ENCODE measurements at regions not wholly inside any gene's neighbourhood (a gene's known extent, or its start where the extent isn't known, plus 50 kb on each side); places are given as distances from the start of the nearest gene placed in this dataset.

DNA sequence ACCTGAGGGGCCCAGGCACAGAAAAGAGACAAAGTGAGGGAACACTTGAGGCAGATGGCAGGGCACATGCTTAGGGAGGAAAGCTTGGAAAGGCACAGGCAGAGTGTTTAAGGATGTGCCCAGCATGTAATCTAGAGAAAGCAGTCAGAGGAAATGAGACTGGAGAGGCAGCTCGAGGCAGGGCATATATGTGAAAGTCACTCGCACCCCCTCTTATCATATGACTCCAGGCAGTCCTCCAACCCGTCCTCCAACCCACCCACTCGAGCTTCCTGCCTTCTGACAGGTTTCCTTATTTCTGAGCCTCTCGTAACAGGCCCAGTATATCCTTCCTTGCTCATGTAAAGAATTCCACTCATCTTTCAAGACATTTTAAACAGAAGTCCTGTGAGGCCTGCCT lies 294.0 kb downstream of the SOX2 start:
- H3K4me3 ChIP-seq (ENCODE audit: low read length) = no peak overlapping the region
- H3F3A ChIP-seq (ENCODE audit: control insufficient read depth, insufficient read depth) = no peaks in the 10 kb centered on the region
- TF ChIP-seq EZH2phosphoT487 (IDR thresholded peaks at IDR 0.05; ENCODE audit: borderline replicate concordance, low read length) = no peak
- TF ChIP-seq, protein P1, sequence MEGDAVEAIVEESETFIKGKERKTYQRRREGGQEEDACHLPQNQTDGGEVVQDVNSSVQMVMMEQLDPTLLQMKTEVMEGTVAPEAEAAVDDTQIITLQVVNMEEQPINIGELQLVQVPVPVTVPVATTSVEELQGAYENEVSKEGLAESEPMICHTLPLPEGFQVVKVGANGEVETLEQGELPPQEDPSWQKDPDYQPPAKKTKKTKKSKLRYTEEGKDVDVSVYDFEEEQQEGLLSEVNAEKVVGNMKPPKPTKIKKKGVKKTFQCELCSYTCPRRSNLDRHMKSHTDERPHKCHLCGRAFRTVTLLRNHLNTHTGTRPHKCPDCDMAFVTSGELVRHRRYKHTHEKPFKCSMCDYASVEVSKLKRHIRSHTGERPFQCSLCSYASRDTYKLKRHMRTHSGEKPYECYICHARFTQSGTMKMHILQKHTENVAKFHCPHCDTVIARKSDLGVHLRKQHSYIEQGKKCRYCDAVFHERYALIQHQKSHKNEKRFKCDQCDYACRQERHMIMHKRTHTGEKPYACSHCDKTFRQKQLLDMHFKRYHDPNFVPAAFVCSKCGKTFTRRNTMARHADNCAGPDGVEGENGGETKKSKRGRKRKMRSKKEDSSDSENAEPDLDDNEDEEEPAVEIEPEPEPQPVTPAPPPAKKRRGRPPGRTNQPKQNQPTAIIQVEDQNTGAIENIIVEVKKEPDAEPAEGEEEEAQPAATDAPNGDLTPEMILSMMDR (IDR thresholded peaks at IDR 0.05; ENCODE audit: low read depth, low read length, poor library complexity, severe bottlenecking) = no peak
- H3K4me1 ChIP-seq (ENCODE audit: control insufficient read depth, low read length) = no peaks in the 10 kb centered on the region
- no peaks in the 10 kb centered on the region for H4K20me1 ChIP-seq (ENCODE audit: control insufficient read depth, insufficient read depth, low read depth, low read length)
- no peak overlapping the region for H3K4me2 ChIP-seq (ENCODE audit: low read length)
- H3K36me3 ChIP-seq (ENCODE audit: control insufficient read depth, low read length) = no peaks in the 10 kb centered on the region
- no peaks in the 10 kb centered on the region for H3K27me3 ChIP-seq (ENCODE audit: control insufficient read depth, low read length)
- no peaks in the 10 kb centered on the region for H3K9me3 ChIP-seq (ENCODE audit: control insufficient read depth, insufficient read depth, low read length)
- H3K27ac ChIP-seq (ENCODE audit: low read depth, low read length) = no peak overlapping the region
- H3K9me2 ChIP-seq (replicated peaks; ENCODE audit: control insufficient read depth, low read length) = no peaks in the 10 kb centered on the region
- no peaks in the 10 kb centered on the region for H3K79me2 ChIP-seq (ENCODE audit: control insufficient read depth, low read length)

DNA sequence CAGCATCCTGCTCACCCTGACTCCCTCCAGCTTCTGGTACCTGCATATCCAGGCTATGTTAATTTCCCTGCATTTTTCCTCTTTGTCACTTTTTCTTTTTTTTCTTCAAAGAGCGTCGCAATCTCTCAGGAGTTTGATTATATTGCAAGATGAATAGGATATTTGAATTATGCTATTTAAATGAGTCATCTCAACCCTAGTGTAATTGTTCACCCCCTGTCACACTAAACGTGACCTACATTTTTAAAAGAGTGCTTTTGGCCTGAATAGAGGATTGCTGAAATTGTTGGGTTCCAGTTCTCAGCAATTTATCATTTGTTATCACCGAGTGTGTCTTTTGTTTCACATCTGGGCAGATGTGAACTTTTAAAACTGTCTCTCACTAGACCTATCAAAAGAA lies 294.7 kb downstream of the SOX2 start:
- no peaks in the 10 kb centered on the region for H3K9me3 ChIP-seq (ENCODE audit: control insufficient read depth, insufficient read depth, low read length)
- no peaks in the 10 kb centered on the region for H3K4me1 ChIP-seq (ENCODE audit: control insufficient read depth, low read length)
- TF ChIP-seq EZH2phosphoT487 (IDR thresholded peaks at IDR 0.05; ENCODE audit: borderline replicate concordance, low read length) = no peak
- TF ChIP-seq, protein P1 (IDR thresholded peaks at IDR 0.05; ENCODE audit: low read depth, low read length, poor library complexity, severe bottlenecking) = no peak
- H3K27ac ChIP-seq (ENCODE audit: low read depth, low read length) = no peak overlapping the region
- H3K27me3 ChIP-seq (ENCODE audit: control insufficient read depth, low read length) = no peaks in the 10 kb centered on the region
- H3K9me2 ChIP-seq (replicated peaks; ENCODE audit: control insufficient read depth, low read length) = no peaks in the 10 kb centered on the region
- no peaks in the 10 kb centered on the region for H3K36me3 ChIP-seq (ENCODE audit: control insufficient read depth, low read length)
- no peak overlapping the region for H3K4me3 ChIP-seq (ENCODE audit: low read length)
- no peaks in the 10 kb centered on the region for H4K20me1 ChIP-seq (ENCODE audit: control insufficient read depth, insufficient read depth, low read depth, low read length)
- no peaks in the 10 kb centered on the region for H3F3A ChIP-seq (ENCODE audit: control insufficient read depth, insufficient read depth)
- H3K4me2 ChIP-seq (ENCODE audit: low read length) = no peak overlapping the region
- no peaks in the 10 kb centered on the region for H3K79me2 ChIP-seq (ENCODE audit: control insufficient read depth, low read length)

DNA sequence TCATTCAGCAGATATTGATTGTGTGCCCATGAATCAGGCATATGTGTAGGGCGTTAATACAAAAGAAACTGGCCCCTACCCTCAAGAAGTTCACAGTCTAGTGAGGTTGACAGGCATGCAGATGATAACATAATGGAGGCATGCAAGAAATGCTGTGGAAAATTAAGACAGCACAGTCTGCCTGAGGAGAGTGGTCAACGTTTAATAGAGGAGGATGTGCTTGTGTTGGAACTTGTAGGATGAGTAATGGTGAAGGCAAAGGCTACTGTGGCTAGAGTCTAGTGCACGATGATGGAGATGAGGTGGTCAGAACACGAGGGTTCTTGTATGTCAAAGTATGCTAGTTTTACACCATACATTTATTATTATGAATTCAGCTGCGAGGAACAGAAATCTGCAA lies 295.7 kb downstream of the SOX2 start:
- no peaks in the 10 kb centered on the region for H3K9me3 ChIP-seq (ENCODE audit: control insufficient read depth, insufficient read depth, low read length)
- no peaks in the 10 kb centered on the region for H3K79me2 ChIP-seq (ENCODE audit: control insufficient read depth, low read length)
- no peaks in the 10 kb centered on the region for H4K20me1 ChIP-seq (ENCODE audit: control insufficient read depth, insufficient read depth, low read depth, low read length)
- no peaks in the 10 kb centered on the region for H3K36me3 ChIP-seq (ENCODE audit: control insufficient read depth, low read length)
- H3K27me3 ChIP-seq (ENCODE audit: control insufficient read depth, low read length) = no peaks in the 10 kb centered on the region
- no peaks in the 10 kb centered on the region for H3F3A ChIP-seq (ENCODE audit: control insufficient read depth, insufficient read depth)
- H3K4me2 ChIP-seq (ENCODE audit: low read length) = no peak overlapping the region
- no peak overlapping the region for H3K27ac ChIP-seq (ENCODE audit: low read depth, low read length)
- no peaks in the 10 kb centered on the region for H3K9me2 ChIP-seq (replicated peaks; ENCODE audit: control insufficient read depth, low read length)
- TF ChIP-seq, protein P1 (IDR thresholded peaks at IDR 0.05; ENCODE audit: low read depth, low read length, poor library complexity, severe bottlenecking) = no peak
- no peak for TF ChIP-seq EZH2phosphoT487 (IDR thresholded peaks at IDR 0.05; ENCODE audit: borderline replicate concordance, low read length)
- no peak overlapping the region for H3K4me3 ChIP-seq (ENCODE audit: low read length)
- no peaks in the 10 kb centered on the region for H3K4me1 ChIP-seq (ENCODE audit: control insufficient read depth, low read length)

DNA sequence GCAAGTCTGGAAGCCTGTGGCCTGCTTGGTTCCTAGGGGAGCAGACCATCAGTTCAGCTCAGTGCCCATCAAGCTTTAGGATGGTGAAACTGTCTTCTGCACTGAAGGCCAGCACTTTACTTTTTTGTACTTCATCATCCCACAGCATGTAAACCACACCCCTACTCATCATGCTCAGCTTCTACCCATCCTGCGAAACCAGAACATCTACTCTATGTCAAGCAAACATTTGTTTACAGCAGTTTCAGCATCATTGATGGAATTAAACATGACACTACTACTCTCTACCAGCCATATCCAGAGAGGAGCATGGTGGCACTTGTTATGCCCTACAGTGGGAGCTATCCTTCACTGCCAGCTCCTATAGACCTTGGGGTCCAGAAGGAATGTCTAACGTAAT lies 306.6 kb downstream of the SOX2 start:
- no peaks in the 10 kb centered on the region for H3K79me2 ChIP-seq (ENCODE audit: control insufficient read depth, low read length)
- H3K4me1 ChIP-seq (ENCODE audit: control insufficient read depth, low read length) = no peaks in the 10 kb centered on the region
- H3K9me3 ChIP-seq (ENCODE audit: control insufficient read depth, insufficient read depth, low read length) = no peaks in the 10 kb centered on the region
- H3K36me3 ChIP-seq (ENCODE audit: control insufficient read depth, low read length) = no peaks in the 10 kb centered on the region
- no peak overlapping the region for H3K4me2 ChIP-seq (ENCODE audit: low read length)
- no peak overlapping the region for H3K4me3 ChIP-seq (ENCODE audit: low read length)
- no peak overlapping the region for H3K27ac ChIP-seq (ENCODE audit: low read depth, low read length)
- H3K9me2 ChIP-seq (replicated peaks; ENCODE audit: control insufficient read depth, low read length) = no peaks in the 10 kb centered on the region
- no peaks in the 10 kb centered on the region for H3K27me3 ChIP-seq (ENCODE audit: control insufficient read depth, low read length)
- no peaks in the 10 kb centered on the region for H3F3A ChIP-seq (ENCODE audit: control insufficient read depth, insufficient read depth)
- TF ChIP-seq EZH2phosphoT487 (IDR thresholded peaks at IDR 0.05; ENCODE audit: borderline replicate concordance, low read length) = no peak
- TF ChIP-seq, protein P1 (IDR thresholded peaks at IDR 0.05; ENCODE audit: low read depth, low read length, poor library complexity, severe bottlenecking) = no peak
- H4K20me1 ChIP-seq (ENCODE audit: control insufficient read depth, insufficient read depth, low read depth, low read length) = no peaks in the 10 kb centered on the region
